Ammon's horn (tissue), 1 donor: ENCODE measurements at regions not wholly inside any gene's neighbourhood (a gene's known extent, or its start where the extent isn't known, plus 50 kb on each side); places are given as distances from the start of the nearest gene placed in this dataset.

Experiments used
- DNase-seq: peaks from one replicate; pipeline ENCODE4 v3.0.0-alpha.2; 2016; ENCODE audit warnings: low spot score

DNA sequence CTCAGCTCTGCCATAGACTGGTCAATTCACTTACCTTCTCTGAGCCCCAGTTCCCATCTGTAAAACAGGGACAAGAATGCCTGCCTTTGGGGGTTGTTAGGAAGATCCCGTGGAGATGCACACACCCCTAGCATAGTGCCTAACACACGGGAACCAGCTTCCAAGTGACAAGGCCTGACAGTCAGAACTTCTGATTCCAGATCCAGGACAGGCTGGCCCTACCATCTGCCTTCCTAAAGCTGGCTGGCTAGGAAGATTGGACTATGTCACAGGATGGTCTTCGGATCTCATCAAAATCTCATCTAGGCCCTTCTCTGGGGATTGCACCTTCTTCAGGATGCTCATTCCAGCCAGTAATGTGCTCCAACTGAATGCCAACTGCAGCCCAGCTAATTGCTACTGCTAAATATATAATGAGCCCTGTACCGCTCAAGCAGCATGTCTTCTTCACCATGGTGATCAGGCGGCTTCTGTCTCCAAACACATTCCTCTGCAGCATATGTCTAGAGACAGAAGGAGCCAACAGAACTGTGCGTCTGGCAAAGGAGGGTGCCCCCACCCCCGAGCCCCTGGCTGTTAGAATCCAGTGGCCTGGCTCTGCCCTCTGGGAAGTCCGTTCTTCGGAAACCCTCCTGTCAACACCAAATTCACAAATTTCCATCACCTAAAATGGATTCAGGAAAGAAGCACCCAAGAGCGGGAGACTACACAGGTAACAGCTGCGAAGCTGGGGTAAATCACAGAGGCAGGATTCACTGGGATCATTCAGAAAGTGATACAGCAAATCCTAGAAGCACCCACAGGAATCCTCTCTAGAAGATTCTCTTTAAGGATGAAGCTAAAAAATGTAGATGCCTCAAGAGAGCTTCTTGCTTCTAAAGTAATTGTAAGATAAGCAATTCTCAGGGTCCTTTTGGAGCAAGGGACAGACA is 142.1 kb upstream of the EEPD1 start:
- DNase-seq, result peak; percentile 46

DNA sequence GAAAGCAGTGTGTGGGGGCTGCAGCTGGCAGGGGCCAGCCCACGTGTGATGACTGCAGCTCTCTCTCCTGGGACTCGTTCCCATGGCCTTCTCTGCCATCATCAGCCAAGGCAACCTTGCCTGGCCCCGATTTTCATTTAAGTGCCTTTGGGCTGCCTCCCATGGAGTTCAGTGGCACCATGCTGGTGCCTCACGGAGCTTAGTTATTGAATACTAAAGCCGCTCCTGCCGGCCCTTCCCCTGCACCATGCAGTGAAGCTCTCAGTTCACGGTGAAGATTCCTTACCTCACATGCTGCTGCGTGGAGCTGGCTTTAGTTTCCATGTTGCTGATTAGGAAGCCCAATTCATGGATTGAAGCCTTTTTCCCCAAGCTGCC is 141.5 kb upstream of the EEPD1 start:
- no peak for DNase-seq

DNA sequence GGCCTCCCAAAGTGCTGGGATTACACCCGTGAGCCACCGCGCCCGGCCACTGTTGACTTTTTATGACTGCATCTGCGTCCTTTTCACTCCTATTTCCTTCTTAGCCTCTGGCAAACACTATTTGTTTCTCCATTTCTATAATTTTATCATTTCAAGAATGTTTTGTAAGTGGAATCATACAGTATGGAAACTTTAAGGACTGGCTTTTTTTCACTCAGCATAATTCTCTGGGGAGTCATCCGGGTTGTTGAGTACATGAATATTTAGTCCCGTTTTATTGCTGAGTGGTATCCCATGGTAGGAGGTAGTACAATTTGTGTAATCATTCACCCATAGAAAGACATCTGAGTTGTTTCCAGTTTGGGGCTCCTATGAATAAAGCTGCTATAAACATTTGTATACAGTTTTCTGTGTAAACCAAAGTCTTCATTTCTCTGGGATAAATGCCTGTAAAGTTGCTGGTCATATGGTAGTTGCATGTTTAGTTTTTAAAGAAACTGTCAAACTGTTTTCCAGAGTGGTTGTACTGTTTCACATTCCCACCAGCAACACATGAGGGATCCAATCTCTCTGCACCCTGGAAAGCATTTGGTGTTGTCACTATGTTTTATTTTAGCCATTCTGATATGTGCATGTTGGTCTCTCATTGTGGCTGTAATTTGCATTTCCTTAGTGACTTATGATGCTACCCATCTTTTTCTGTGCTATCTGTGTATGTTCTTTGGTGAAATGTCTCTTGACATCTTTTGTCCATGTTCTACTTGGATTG is 139.6 kb upstream of the EEPD1 start:
- DNase-seq, result no peak

DNA sequence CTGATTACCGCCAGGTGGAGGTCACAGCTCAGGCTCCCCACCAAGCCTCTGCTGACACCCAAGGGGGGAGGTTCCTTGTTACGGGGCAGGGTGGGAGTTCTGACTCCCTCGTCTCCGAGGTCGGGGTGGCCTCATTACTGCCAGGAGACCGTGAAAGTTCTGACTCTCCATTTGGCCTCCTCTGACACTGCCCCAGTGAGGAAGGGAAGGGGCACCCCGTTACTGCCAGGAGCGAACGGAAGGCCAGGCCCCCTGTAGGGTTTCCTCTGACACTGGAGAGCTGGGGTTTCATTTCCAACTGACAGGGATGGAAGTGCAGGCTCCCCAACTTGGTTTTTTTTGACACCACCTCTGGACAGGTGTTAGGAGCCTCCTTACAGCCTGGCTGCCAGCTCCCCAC is 138.1 kb upstream of the EEPD1 start:
- DNase-seq, result no peak

DNA sequence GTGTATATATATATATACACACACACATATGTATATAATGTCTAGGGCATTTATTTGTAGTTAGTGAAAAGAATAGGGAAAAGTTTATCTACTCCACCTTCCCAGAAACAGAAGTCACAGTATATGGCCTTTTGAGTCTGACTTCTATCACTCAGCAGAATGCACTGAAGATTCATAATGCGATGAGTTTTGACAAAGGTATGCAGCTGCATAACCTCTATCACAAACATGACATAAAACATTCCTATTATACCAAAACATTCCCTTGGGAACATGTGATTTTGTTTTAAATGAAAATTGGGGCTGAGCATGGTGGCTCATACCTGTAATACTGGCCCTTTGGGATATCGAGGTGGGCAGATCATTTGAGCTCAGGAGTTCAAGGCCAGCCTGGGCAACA is 137.3 kb upstream of the EEPD1 start:
- no peak for DNase-seq

DNA sequence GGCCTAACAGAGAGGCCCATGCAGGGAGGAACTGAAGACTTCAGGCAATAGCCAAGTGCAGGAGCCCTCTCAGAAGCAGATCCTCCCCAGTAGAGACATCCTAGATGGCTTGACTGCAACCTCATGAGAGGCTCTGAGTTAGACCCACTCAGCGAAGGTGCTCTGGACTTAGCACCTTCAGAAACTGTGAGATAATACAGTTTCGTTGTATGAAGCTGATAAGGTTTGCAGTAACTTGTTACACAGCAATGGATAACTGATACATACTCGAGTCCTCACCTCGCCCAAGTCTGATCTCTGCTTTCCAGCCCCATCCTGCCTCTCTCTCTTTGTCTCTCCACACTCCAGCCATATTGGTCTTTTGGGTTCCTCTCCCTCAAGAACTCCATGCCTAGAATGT is 136.4 kb upstream of the EEPD1 start:
- DNase-seq, result no peak

DNA sequence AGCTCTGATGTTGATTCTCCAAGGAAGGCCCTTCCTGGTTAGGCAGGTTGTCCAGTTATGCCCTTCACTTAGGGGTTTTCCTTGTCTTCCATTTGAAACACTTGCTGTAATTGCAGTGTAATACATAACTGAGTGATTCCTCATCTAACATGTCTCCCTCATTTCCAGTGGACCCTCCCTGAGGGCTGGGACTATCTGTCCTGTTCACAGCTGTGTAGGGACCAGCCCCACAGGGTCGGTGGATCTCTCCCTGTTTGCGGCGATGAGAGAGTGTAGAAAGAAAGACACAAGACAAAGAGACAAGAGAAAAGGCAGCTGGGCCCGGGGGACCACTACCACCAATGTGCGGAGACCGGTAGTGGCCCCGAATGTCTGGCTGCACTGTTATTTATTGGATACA is 135.9 kb upstream of the EEPD1 start:
- no peak for DNase-seq

DNA sequence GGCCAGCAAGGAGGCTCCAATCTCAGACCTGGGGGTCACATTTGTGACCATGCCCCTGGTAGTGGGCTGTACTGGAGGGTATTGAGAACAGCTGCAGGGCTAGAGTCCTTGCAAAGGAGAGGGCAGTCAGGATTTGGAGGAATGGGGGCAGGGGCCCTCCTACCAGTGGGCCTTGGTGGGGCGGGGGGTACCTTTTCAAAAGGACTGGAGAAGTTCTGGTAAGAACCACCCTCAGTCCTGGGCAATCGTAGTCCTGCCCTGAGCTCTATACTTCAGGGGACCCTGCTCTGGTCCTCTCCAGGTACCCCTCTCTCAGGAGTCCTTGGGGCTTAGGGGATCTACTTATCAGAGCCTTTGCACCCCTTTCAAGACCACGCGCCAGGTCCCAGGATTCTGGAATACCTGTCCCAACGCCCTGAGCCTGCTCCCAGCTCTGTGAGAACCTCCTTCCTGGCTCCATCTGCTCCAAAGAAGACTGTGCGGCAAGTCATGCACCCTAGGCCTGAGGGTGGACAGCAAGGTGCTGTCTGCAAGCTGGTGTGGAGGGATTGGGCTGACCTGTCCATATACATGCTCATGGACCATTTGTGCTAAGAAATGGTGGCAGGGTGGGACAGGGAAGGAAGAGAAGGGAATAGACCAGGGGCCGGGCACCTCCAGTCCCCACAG is 134.1 kb upstream of the EEPD1 start:
- DNase-seq, result no peak

DNA sequence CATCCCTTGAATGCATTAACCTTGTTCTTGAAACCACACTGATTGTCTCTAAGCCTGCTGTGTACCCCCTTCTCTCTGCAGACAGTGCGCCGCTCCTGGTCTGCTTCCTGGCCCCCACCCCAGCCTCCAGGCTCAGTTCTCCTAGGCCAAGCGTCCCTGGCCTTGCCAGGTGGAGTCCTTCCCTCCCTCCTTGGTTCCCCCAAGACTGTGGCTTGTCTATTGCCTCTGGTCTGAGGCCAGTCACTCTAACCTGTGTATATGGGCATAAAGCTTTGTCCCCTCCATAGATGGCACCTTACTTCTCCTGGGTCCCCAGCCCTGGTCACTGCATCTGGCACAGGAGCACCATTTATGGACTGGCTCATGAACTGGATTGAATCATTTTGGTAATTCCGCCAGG is 133.5 kb upstream of the EEPD1 start:
- no peak for DNase-seq

DNA sequence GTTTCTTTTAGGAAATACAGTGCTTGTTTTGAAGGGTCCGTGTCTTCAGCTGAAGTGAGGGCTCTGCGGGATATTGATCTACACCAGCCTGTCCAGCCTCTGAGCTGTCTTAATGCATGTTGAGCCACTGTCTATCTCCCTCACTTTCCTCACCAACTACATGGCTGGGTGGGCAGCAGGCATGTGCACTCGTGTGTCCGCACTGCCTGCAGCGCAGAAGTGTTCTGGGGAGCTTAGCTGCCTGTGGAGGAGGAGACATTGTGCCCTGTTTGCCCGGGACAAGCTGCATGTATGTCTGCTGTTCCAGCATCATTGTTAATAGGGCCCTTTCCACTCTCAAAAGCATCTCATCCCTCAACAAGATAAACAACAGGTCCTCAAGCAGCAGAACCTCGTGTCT is 133.1 kb upstream of the EEPD1 start:
- DNase-seq, result no peak

DNA sequence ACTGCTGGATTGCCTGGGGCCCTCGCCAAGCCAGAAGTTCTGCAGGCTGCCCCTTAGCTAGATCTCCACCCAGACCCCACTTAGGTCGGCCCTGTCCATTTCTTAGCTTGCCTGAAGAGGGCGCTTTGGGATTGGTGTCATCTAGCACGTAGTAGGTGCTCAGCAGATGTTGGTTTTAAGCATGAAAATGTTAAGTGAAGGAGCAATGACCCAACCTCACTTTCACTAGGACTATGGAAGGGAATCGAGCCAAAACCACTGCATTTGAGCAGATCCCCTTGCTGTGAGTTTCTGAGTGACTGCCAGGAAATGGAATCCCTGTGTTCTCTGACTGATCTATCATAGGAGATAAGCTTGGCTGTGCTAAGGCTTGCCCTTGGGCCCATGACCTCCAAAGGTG is 131.7 kb upstream of the EEPD1 start:
- no peak for DNase-seq

DNA sequence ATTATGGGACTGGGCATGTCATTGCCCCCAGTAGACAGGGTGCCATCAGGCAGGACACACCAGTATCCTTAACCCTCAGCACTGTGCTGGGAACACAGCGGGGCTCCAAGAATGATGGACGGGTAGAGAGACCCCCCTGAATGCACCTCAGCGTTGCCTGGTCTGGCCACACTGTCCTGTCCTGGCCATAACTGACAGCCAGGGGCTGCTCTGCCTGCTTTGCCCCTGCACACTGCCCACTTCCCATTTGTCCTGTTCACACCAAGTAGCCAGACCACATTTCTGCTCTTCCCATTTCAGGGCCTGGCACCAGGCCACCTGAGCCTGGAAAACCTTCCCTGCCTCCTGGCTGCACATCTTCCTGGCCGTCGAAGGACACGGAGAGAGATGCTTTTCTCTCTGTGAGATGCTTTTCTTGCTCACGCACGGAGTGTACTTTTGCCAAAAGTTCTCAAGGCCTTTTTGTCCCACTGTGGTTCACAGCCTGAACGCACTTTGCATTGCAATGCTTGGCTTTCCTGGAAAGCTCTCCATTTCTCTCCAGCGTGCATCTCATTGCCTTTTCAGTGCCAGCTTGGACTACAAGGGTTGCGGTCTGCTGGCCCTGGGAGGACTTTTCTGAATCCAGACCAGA is 131.0 kb upstream of the EEPD1 start:
- peak; percentile 81 for DNase-seq

DNA sequence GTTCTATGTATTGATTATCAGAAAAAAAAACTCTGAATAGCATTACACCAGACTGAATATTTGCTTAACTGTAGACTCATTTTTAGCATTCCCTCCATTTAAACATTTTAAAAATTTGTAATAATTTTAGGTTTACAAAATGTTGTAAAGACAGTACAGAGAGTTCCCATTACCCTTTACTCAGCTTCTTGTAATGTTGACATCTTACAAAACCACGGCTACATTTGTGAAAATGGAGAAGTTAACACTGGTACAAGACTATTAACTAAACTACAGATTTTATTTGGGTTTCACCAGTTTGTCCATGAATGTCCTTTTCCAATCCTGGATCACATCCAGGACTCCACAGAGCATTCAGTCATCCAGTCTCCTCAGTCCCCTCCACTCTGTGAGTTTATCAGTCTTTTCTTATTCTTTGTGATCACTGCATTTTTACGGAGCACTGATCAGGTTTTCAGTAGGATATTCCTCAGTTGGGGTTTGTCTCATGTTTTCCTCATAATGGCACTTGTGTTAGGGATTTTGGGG is 130.0 kb upstream of the EEPD1 start:
- DNase-seq, result no peak

DNA sequence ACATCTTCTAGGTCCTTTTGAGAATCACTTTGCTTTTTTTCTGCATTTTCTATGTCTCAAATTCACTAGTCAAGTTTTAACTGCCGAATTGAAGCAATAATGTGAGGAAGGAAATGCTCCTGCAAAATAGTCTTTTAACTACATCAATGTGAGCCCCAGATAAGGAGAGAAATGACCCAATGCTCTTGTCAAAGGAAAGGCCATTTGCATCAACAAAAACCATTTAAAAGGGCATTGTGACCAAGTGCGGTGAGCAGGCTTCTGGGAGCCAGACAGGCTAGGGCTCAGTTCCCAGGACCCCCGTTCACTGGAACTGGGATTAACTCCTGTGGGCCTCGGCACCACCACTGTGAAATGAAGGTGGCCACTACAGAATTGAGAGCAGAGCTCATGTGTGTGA is 127.9 kb upstream of the EEPD1 start:
- DNase-seq, result no peak

DNA sequence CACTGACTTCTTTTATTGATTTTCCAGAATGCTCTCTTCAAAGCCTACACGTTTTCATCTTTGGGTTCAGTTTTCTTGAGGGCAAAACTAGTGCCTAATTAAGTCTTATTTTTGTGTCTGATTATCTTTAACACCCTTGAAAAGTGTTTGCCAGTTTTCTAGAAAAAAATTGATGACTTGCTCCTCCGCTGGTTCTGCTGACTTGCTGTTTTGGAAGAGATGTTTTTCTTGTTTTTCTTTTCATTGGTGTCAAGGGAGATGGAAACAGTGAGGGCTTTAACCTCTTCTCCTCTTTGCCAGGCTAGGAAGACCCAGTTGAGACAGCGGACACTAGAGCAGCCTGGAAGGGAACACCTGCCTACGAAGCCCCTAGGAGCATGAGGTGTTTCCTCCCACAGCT is 123.7 kb upstream of the EEPD1 start:
- DNase-seq, result no peak

DNA sequence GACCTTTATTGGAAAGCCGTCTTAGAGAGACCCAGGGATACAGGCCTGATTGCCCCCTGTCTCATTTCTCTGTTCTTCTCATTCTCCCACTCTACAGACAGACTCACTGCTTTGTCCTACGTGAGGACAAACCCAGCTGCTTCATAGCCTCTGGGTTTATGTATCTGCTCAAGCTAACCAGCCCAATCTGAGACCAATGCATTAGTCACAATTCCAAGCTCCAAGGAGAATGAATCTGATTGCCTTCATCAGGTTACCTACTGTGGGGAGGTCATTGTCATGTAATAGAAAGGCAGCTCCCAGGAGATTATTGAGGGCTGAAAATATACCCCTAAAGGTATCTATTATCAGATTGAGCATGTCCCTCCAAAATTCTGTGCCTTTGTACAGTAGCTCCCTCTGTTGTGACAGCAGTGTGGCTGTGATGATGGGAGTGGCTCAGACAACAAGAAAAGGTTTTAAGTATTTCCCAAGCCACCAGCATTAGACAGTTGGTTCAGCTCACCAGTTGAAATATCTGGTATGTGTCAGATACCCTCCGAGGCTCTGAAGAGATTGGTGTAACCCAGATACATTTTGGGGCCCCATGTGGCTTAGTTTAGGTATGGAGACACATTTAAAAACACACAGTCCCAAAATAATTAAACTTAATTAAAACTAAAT is 123.1 kb upstream of the EEPD1 start:
- DNase-seq, result no peak

DNA sequence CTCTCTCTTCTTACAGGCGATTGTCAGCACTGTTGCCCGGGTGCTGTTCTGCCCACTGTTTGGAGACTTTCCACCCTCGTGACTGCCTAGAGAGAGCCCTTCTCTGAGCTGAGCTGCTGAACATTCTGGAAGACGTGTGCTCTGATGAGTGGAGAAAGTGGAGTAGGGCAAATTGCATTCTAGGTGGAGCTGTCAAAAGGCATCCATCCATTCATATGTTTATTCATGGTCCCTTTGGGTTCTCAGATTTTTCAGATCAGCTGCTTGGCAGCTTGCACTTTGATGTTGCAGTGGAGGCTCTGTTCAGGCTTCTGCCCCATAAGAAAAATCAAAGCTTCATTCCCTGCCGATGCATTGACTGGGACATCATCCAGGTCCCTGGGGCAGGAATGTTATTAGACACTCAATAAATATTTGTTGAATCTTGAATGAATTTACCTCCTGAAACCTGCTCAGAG is 120.7 kb upstream of the EEPD1 start:
- DNase-seq, result peak; percentile 72

DNA sequence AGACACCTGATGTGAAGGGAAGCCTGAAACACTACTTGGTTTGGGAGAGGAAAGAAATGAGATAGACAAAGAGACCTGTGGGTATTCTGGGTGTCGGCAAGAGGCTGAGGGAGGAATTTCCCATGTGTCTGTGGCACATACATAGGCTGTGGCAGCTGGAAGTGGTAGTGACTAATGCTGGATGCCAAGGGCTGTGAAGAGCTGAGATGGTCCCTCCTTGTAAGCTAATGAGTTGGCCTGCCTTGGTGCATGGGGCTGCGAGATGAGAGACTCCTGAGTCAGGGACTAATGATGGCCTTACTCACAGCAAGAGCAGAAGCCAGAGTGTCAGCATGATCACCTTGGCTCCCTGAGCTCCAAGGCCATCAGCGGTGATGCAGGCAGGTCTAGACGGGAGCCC is 119.0 kb upstream of the EEPD1 start:
- DNase-seq, result no peak

DNA sequence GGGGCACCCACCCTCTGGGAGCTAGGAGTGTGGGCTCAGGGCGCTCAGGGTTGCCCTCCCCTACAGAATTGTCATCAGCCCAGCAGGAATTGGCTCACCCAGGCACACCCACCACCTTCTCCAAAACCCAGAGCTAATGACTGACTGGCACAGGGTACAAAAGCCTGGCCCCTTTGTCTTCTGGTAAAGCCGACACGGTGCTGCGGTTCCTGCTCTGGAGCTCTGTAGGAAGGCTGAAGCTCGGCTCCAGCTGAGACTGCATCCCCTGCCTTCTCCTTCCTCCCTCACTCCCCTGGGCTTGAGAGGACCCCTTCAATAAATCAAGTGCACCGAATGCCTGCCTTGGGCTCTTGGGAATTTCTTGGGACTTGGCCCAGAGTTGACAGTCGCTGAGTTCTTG is 117.9 kb upstream of the EEPD1 start:
- DNase-seq, result no peak

DNA sequence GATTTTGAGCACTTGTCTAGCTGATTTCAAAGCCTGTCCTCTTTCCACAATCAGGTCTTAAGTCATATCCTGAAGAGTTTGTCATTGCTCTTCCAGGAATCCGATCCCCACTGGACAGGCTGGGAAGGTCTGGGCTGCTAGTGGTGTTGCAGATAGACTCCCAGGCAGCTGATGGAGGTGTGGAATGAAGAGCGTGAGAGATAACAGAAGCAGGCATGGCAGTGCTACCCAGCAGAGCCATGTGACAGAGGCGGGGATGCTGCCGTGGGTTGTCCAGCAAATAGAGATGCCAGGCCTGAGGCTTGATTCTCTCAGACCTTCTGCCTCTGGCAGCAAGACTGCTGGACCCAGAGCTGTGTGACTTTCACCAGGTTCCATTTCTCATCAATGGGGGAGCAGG is 116.5 kb upstream of the EEPD1 start:
- DNase-seq, result peak; percentile 8

DNA sequence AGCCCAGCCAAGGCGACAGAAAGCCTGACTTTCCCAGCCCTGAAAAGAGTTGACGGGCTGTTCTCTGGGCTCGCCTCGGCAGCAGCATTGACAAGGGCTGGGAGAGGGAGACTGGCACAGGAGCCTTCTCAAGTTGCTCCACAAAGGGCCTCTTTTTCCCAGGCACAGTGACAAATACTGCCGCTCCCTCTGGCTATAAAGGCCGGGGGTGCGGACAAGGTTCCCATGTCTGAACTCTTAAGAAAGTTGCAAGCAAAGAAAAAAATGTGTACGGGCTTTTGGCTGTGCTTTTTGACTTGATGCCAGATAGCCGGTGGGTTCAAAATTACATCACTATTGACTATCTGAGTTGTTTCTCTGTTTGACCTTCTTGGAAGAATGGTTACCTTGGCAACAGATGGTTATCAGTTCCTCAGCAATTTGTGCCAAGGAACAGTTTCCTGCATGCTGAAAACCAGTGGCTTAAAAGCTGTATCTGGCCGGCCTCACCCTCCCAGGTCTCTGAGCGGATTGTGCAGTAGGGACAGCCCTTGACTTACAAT is 115.9 kb upstream of the EEPD1 start:
- peak; percentile 82 for DNase-seq
